HG03354 (cell line): ENCODE measurements at regions not wholly inside any gene's neighbourhood (a gene's known extent, or its start where the extent isn't known, plus 50 kb on each side); places are given as distances from the start of the nearest gene placed in this dataset.

Experiments
- ATAC-seq: cut with Tn5 transposase; IDR thresholded peaks from one replicate; pipeline ENCODE4 v1.9.1; 2021; ENCODE audit warnings: mild to moderate bottlenecking; ENCODE audit not compliant: unreplicated experiment, poor library complexity, severe bottlenecking

- no peak for ATAC-seq
Measured at GRCh38 chr3:146881966-146882760, 277.0 kb upstream of the PLSCR5 start.

GRCh38 chr3:146881356-146881755 is 276.2 kb upstream of the PLSCR5 start:
- no peak for ATAC-seq

- ATAC-seq, result no peak
Measured at GRCh38 chr3:146873748-146874147, 268.6 kb upstream of the PLSCR5 start.

- ATAC-seq, result no peak
Measured at GRCh38 chr3:146865175-146865755, 260.1 kb upstream of the PLSCR5 start.

GRCh38 chr3:146861262-146861661 is 256.1 kb upstream of the PLSCR5 start:
- no peak for ATAC-seq

GRCh38 chr3:146854523-146854922 is 249.4 kb upstream of the PLSCR5 start:
- ATAC-seq, result no peak

GRCh38 chr3:146851665-146852064 is 246.5 kb upstream of the PLSCR5 start:
- no peak for ATAC-seq

- ATAC-seq, result no peak
Measured at GRCh38 chr3:146845361-146845760, 240.2 kb upstream of the PLSCR5 start.

GRCh38 chr3:146843476-146843875 is 238.3 kb upstream of the PLSCR5 start:
- no peak for ATAC-seq

GRCh38 chr3:146839727-146840375 is 234.7 kb upstream of the PLSCR5 start:
- ATAC-seq, result no peak

- ATAC-seq, result no peak
Measured at GRCh38 chr3:146838221-146838620, 233.1 kb upstream of the PLSCR5 start.

GRCh38 chr3:146834917-146835316 is 229.8 kb upstream of the PLSCR5 start:
- no peak for ATAC-seq

- ATAC-seq, result no peak
Measured at GRCh38 chr3:146832857-146833458, 227.8 kb upstream of the PLSCR5 start.

- ATAC-seq, result no peak
Measured at GRCh38 chr3:146831659-146832058, 226.5 kb upstream of the PLSCR5 start.

- no peak for ATAC-seq
Measured at GRCh38 chr3:146830231-146830630, 225.1 kb upstream of the PLSCR5 start.

GRCh38 chr3:146827836-146828235 is 222.7 kb upstream of the PLSCR5 start:
- no peak for ATAC-seq

- no peak for ATAC-seq
Measured at GRCh38 chr3:146823622-146824021, 218.5 kb upstream of the PLSCR5 start.

GRCh38 chr3:146818866-146819265 is 213.7 kb upstream of the PLSCR5 start:
- no peak for ATAC-seq

- ATAC-seq, result no peak
Measured at GRCh38 chr3:146818301-146818700, 213.2 kb upstream of the PLSCR5 start.

GRCh38 chr3:146817704-146818103 is 212.6 kb upstream of the PLSCR5 start:
- ATAC-seq, result no peak
